ENCODE measurements at regions not wholly inside any gene's neighbourhood (a gene's known extent, or its start where the extent isn't known, plus 50 kb on each side); places are given as distances from the start of the nearest gene placed in this dataset.
A peak's percentile ranks its signal among the peaks of the same experiment; 100 is the strongest.
"Not testable (repeated sequence)": the region's sequence is repeated elsewhere in the genome, so short reads cannot be mapped to it uniquely, and the experiment has no call there.

DNA sequence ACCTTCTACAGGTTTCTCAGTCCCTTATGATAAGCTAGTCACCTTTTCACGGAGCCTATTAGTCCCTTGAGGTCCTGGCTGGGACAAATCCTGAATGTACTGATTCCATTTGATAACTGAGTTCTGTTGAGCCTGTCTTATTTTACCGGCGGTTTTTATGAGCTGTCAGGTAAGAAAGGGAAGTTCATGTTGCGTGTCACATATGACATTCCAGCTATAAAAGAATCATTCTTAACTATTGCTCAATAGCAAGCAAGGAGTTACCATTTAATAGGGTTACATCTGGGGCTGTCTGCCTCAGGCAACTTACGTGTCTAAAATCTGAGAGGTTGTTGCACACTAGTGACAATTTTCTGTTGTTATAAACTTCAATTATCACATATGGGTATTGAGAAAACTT is 394.6 kb downstream of the TECRL start:
- no peak overlapping the region for H3K4me3 ChIP-seq (ENCODE audit: low read depth in 1 of 2, low read length in 2 of 2)
- no peaks in the 10 kb centered on the region for H3K36me3 ChIP-seq (ENCODE audit: control insufficient read depth in 1 of 2, insufficient read depth in 2 of 2, low read length in 2 of 2)
- peaks cover 0 to 4% of the 10 kb centered on the region in 2 donors for H3K9me3 ChIP-seq (ENCODE audit: control insufficient read depth in 1 of 2, low read length in 2 of 2)
- H3K27me3 ChIP-seq (ENCODE audit: low read depth, low read length), result no peaks in the 10 kb centered on the region
- no peaks in the 10 kb centered on the region for H3K4me1 ChIP-seq (ENCODE audit: control insufficient read depth in 1 of 2, insufficient read depth in 2 of 2, low read length in 2 of 2)
- H3K27ac ChIP-seq (ENCODE audit: low read length), result no peak overlapping the region

DNA sequence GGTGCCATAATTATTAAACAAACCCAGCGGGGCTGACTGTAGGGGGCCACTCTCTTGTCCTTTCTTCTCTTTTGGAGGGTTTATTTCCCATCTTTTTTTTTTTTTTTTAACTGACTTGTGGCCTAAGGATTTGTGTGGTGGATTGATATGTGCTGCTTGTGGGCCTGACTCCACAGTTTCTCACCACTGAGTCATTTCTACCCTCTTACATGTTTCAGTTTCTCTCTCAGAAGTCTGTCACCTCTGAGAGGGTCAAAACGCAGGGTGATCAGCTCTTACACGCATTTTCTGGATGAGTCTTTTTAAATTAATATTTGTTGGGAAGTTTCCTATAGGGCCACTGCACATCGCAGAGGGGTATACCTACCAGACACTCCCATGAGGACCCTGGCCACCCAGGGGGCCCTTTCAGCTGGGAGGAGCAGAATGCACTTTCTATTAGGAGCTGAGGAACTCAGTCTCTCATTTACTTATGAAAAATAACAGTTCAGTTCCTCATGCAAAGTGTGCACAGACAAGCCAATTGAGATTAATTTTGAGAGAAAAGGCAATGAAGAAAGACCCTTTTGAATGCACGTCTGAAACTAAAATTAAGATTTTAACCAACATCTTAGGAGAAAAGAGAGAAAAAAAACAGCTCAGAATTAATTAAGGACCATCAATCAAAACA is 407.9 kb downstream of the TECRL start:
- H3K27ac ChIP-seq (ENCODE audit: low read length), result no peak overlapping the region
- H3K36me3 ChIP-seq (ENCODE audit: control insufficient read depth in 1 of 2, insufficient read depth in 2 of 2, low read length in 2 of 2), result no peaks in the 10 kb centered on the region
- no peak overlapping the region for H3K4me3 ChIP-seq (ENCODE audit: low read depth in 1 of 2, low read length in 2 of 2)
- H3K4me1 ChIP-seq (ENCODE audit: control insufficient read depth in 1 of 2, insufficient read depth in 2 of 2, low read length in 2 of 2), result no peaks in the 10 kb centered on the region
- no peaks in the 10 kb centered on the region for H3K27me3 ChIP-seq (ENCODE audit: low read depth, low read length)
- no peaks in the 10 kb centered on the region for H3K9me3 ChIP-seq (ENCODE audit: control insufficient read depth in 1 of 2, low read length in 2 of 2)

GRCh38 chr4:64000241-64000640 is 409.0 kb downstream of the TECRL start:
- H3K27ac ChIP-seq (ENCODE audit: low read length), result no peak overlapping the region
- no peaks in the 10 kb centered on the region for H3K36me3 ChIP-seq (ENCODE audit: control insufficient read depth in 1 of 2, insufficient read depth in 2 of 2, low read length in 2 of 2)
- H3K4me3 ChIP-seq (ENCODE audit: low read depth in 1 of 2, low read length in 2 of 2), result no peak overlapping the region
- no peaks in the 10 kb centered on the region for H3K27me3 ChIP-seq (ENCODE audit: low read depth, low read length)
- H3K9me3 ChIP-seq (ENCODE audit: control insufficient read depth in 1 of 2, low read length in 2 of 2), result no peaks in the 10 kb centered on the region
- no peaks in the 10 kb centered on the region for H3K4me1 ChIP-seq (ENCODE audit: control insufficient read depth in 1 of 2, insufficient read depth in 2 of 2, low read length in 2 of 2)

DNA sequence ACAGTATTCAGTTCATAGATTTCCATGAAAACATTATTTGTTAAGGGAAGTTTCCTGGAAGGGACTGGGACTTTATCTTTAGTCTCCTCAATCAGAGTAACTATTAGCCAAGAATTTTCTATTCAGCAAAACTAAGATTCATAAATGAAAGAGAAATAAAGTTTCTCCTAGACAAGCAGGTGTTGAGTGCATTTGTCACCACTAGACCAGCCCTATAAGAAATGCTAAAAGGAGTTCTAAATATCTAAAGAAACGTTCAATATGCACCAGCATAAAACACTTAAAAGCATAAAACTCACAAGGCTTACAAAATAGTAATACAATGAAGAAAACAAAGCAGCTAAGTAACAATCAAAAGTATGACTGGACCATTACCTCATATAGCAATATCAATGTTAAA is 423.0 kb downstream of the TECRL start:
- Histone ChIP-seq H3K27ac (ENCODE audit: low read length) (no peak overlapping the region), H3K27me3 (ENCODE audit: low read depth, low read length) (no peaks in the 10 kb centered on the region), H3K4me1 (ENCODE audit: control insufficient read depth in 1 of 2, insufficient read depth in 2 of 2, low read length in 2 of 2) (no peaks in the 10 kb centered on the region), H3K9me3 (ENCODE audit: control insufficient read depth in 1 of 2, low read length in 2 of 2) (peaks cover 4 to 6% of the 10 kb centered on the region in 2 donors), H3K4me3 (ENCODE audit: low read depth in 1 of 2, low read length in 2 of 2) (no peak overlapping the region), H3K36me3 (ENCODE audit: control insufficient read depth in 1 of 2, insufficient read depth in 2 of 2, low read length in 2 of 2) (no peaks in the 10 kb centered on the region)

- Histone ChIP-seq H3K27me3 (ENCODE audit: low read depth, low read length) (no peaks in the 10 kb centered on the region), H3K9me3 (ENCODE audit: control insufficient read depth in 1 of 2, low read length in 2 of 2) (peaks cover 4 to 6% of the 10 kb centered on the region in 2 donors), H3K4me1 (ENCODE audit: control insufficient read depth in 1 of 2, insufficient read depth in 2 of 2, low read length in 2 of 2) (no peaks in the 10 kb centered on the region), H3K36me3 (ENCODE audit: control insufficient read depth in 1 of 2, insufficient read depth in 2 of 2, low read length in 2 of 2) (no peaks in the 10 kb centered on the region), H3K27ac (ENCODE audit: low read length) (no peak overlapping the region), H3K4me3 (ENCODE audit: low read depth in 1 of 2, low read length in 2 of 2) (no peak overlapping the region)
Observed at GRCh38 chr4:63983224-63983623, 426.0 kb downstream of the TECRL start.

GRCh38 chr4:63965875-63966274 is 443.4 kb downstream of the TECRL start:
- H3K36me3 ChIP-seq (ENCODE audit: control insufficient read depth in 1 of 2, insufficient read depth in 2 of 2, low read length in 2 of 2), result no peaks in the 10 kb centered on the region
- no peaks in the 10 kb centered on the region for H3K4me1 ChIP-seq (ENCODE audit: control insufficient read depth in 1 of 2, insufficient read depth in 2 of 2, low read length in 2 of 2)
- H3K4me3 ChIP-seq (ENCODE audit: low read depth in 1 of 2, low read length in 2 of 2), result no peak overlapping the region
- H3K27ac ChIP-seq (ENCODE audit: low read length), result no peak overlapping the region
- H3K9me3 ChIP-seq (ENCODE audit: control insufficient read depth in 1 of 2, low read length in 2 of 2), result no peaks in the 10 kb centered on the region
- no peaks in the 10 kb centered on the region for H3K27me3 ChIP-seq (ENCODE audit: low read depth, low read length)

DNA sequence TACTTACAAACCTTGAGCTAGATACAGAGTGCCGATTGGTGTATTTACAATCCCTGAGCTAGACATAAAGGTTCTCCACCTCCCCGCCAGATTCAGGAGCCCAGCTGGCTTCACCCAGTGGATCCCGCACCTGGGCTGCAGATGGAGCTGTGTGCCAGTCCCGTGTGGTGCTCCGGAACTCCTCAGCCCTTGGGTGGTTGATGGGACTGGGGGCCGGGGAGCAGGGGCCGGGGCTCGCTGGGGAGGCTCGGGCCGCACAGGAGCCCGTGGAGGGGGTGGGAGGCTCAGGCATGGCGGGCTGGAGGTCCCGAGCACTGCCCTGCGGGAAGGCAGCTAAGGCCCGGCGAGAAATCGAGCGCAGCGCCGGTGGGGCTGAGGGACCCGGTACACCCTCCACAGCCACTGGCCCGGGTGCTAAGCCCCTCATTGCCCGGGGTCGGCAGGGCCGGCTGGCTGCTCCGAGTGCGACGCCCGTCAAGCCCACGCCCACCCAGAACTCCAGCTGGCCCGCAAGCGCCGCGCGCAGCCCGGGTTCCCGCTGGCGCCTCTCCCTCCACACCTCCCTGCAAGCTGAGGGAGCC is 466.5 kb downstream of the TECRL start:
- not testable (repeated sequence) for H3K4me1 ChIP-seq (ENCODE audit: control insufficient read depth in 1 of 2, insufficient read depth in 2 of 2, low read length in 2 of 2); H3K4me3 ChIP-seq (ENCODE audit: low read depth in 1 of 2, low read length in 2 of 2); H3K36me3 ChIP-seq (ENCODE audit: control insufficient read depth in 1 of 2, insufficient read depth in 2 of 2, low read length in 2 of 2); H3K27me3 ChIP-seq (ENCODE audit: low read depth, low read length); H3K27ac ChIP-seq (ENCODE audit: low read length); H3K9me3 ChIP-seq (ENCODE audit: control insufficient read depth in 1 of 2, low read length in 2 of 2)

- Histone ChIP-seq H3K9me3 (ENCODE audit: control insufficient read depth in 1 of 2, low read length in 2 of 2) (no peaks in the 10 kb centered on the region), H3K4me1 (ENCODE audit: control insufficient read depth in 1 of 2, insufficient read depth in 2 of 2, low read length in 2 of 2) (no peaks in the 10 kb centered on the region), H3K4me3 (ENCODE audit: low read depth in 1 of 2, low read length in 2 of 2) (peak overlapping the region in 1 of 2 donors; percentile 7), H3K27me3 (ENCODE audit: low read depth, low read length) (no peaks in the 10 kb centered on the region), H3K36me3 (ENCODE audit: control insufficient read depth in 1 of 2, insufficient read depth in 2 of 2, low read length in 2 of 2) (no peaks in the 10 kb centered on the region), H3K27ac (ENCODE audit: low read length) (no peak overlapping the region)
Observed at GRCh38 chr4:63937961-63938360, 471.3 kb downstream of the TECRL start.

DNA sequence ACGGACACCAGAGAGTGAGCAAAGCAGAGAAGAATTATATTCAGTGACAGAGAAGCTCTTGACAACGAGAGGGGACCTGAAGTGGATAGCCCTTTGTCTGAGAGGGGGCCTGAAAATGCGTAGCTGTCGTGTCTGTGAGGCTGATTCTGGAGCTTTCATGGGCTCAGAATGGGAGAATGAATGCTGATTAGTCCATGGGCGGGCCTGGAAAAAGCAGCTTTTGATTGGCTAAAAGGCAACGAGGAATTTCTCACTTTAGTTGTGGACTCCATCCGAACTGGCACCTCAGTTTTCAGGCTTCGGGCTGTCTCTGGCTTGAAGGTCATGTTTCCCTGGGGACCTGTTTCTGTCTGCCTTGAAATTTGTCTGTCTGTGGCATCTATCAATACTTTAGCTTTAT is 487.1 kb downstream of the TECRL start:
- H3K4me3 ChIP-seq (ENCODE audit: low read depth in 1 of 2, low read length in 2 of 2), result no peak overlapping the region

DNA sequence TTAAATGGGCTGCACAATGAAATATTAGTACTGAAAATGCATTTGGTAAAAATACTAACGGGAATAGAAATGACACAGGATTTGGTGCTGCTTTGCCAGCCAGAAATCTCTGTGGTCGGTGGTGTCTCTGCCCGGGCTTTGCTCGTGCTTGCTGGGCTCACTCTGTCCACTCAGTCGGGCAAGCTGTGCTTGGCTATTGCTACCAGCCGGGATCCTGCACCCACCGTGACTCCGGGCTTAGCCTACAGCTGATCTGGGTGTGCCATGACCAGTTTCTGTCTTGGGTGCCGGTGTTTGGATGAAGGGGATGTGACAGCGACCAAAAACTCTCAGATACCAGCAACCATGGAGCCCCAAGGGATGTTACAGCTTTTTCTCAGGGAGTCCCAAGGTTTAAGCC is 487.7 kb downstream of the TECRL start:
- H3K4me3 ChIP-seq (ENCODE audit: low read depth in 1 of 2, low read length in 2 of 2), result no peak overlapping the region

More for the DNA sequence above, 487.1 kb downstream of the TECRL start:
- H3K9me3 ChIP-seq (ENCODE audit: control insufficient read depth in 1 of 2, low read length in 2 of 2), result no peaks in the 10 kb centered on the region
- H3K27me3 ChIP-seq (ENCODE audit: low read depth, low read length), result no peaks in the 10 kb centered on the region
- no peak overlapping the region for H3K27ac ChIP-seq (ENCODE audit: low read length)
- no peaks in the 10 kb centered on the region for H3K4me1 ChIP-seq (ENCODE audit: control insufficient read depth in 1 of 2, insufficient read depth in 2 of 2, low read length in 2 of 2)
- no peaks in the 10 kb centered on the region for H3K36me3 ChIP-seq (ENCODE audit: control insufficient read depth in 1 of 2, insufficient read depth in 2 of 2, low read length in 2 of 2)

GRCh38 chr4:63919636-63920365 is 489.4 kb downstream of the TECRL start:
- Histone ChIP-seq H3K4me3 (ENCODE audit: low read depth in 1 of 2, low read length in 2 of 2) (no peak overlapping the region), H3K27me3 (ENCODE audit: low read depth, low read length) (no peaks in the 10 kb centered on the region), H3K27ac (ENCODE audit: low read length) (no peak overlapping the region), H3K9me3 (ENCODE audit: control insufficient read depth in 1 of 2, low read length in 2 of 2) (peaks cover 0 to 2% of the 10 kb centered on the region in 2 donors), H3K4me1 (ENCODE audit: control insufficient read depth in 1 of 2, insufficient read depth in 2 of 2, low read length in 2 of 2) (no peaks in the 10 kb centered on the region), H3K36me3 (ENCODE audit: control insufficient read depth in 1 of 2, insufficient read depth in 2 of 2, low read length in 2 of 2) (no peaks in the 10 kb centered on the region)

More for the DNA sequence above, 487.7 kb downstream of the TECRL start:
- Histone ChIP-seq H3K4me1 (ENCODE audit: control insufficient read depth in 1 of 2, insufficient read depth in 2 of 2, low read length in 2 of 2) (no peaks in the 10 kb centered on the region), H3K36me3 (ENCODE audit: control insufficient read depth in 1 of 2, insufficient read depth in 2 of 2, low read length in 2 of 2) (no peaks in the 10 kb centered on the region), H3K27me3 (ENCODE audit: low read depth, low read length) (no peaks in the 10 kb centered on the region), H3K27ac (ENCODE audit: low read length) (no peak overlapping the region), H3K9me3 (ENCODE audit: control insufficient read depth in 1 of 2, low read length in 2 of 2) (no peaks in the 10 kb centered on the region)

All from muscle layer of duodenum (tissue), 2 donors.